Keratinocyte (primary cell): ENCODE measurements at regions not wholly inside any gene's neighbourhood (a gene's known extent, or its start where the extent isn't known, plus 50 kb on each side); places are given as distances from the start of the nearest gene placed in this dataset.

Source experiments
- DNase-seq: peaks from one replicate; pipeline ENCODE4 v3.0.0-alpha.2; 2011; ENCODE audit warnings: low read depth, missing footprints, low spot score
- FAIRE-seq: peaks from 2 replicates; lab custom pipeline; 2011; peaks lifted over from hg19 to GRCh38; lab: Jason Lieb, UNC
- H2AFZ ChIP-seq: 2 replicates; pipeline ENCODE4 v1.6.0; 2012; ENCODE audit warnings: low read length, control low read depth, inconsistent platforms; ENCODE audit not compliant: control insufficient read depth
- H3K27ac ChIP-seq: 2 replicates; pipeline ENCODE4 v1.5.1; 2011; ENCODE audit warnings: low read length; ENCODE audit not compliant: control insufficient read depth, insufficient read depth
- H3K27me3 ChIP-seq: 3 replicates; pipeline ENCODE4 v1.6.0; 2011; ENCODE audit warnings: low read length; ENCODE audit not compliant: control insufficient read depth, insufficient read depth; ENCODE audit errors: extremely low read depth
- H3K36me3 ChIP-seq, 2 experiments: 2 replicates in 1 of 2; 3 replicates in 1 of 2; pipeline ENCODE4 v1.5.1; 2011; ENCODE audit warnings: low read length in 2 of 2, mild to moderate bottlenecking in 1 of 2; ENCODE audit not compliant: control insufficient read depth in 2 of 2, insufficient read depth in 2 of 2; ENCODE audit errors: extremely low read depth in 1 of 2
- H3K4me1 ChIP-seq: 3 replicates; pipeline ENCODE4 v1.5.1; 2011; ENCODE audit warnings: low read length; ENCODE audit not compliant: control insufficient read depth, insufficient read depth; ENCODE audit errors: extremely low read depth
- H3K4me2 ChIP-seq: 3 replicates; pipeline ENCODE4 v1.6.0; 2011; ENCODE audit warnings: low read depth, low read length; ENCODE audit not compliant: control insufficient read depth, insufficient read depth; ENCODE audit errors: extremely low read depth
- H3K4me3 ChIP-seq, 3 experiments: fragments of 200-600 bp in 1 of 3; sonication (generic) in 1 of 3; 2 replicates in 2 of 3; 3 replicates in 1 of 3; pipeline ENCODE4 v1.5.1; 2011 to 2016; ENCODE audit warnings: low read length in 3 of 3, mild to moderate bottlenecking in 3 of 3, control low read depth in 2 of 3, inconsistent platforms in 1 of 3, low read depth in 1 of 3, mixed read lengths in 1 of 3, mixed run types in 1 of 3, moderate library complexity in 1 of 3; ENCODE audit not compliant: control insufficient read depth in 2 of 3, insufficient read depth in 2 of 3; ENCODE audit errors: extremely low read depth in 1 of 3
- H3K79me2 ChIP-seq: 2 replicates; pipeline ENCODE4 v1.6.0; 2012; ENCODE audit warnings: low read length; ENCODE audit not compliant: control insufficient read depth, insufficient read depth
- H3K9ac ChIP-seq: 3 replicates; pipeline ENCODE4 v1.6.0; 2011; ENCODE audit warnings: low read length; ENCODE audit not compliant: control insufficient read depth, insufficient read depth; ENCODE audit errors: extremely low read depth
- H3K9me1 ChIP-seq: 3 replicates; pipeline ENCODE4 v1.6.0; 2011; ENCODE audit warnings: low read length; ENCODE audit not compliant: control insufficient read depth, insufficient read depth; ENCODE audit errors: extremely low read depth
- H3K9me3 ChIP-seq: 2 replicates; pipeline ENCODE4 v1.5.1; 2012; ENCODE audit warnings: low read depth, low read length; ENCODE audit not compliant: control insufficient read depth
- H4K20me1 ChIP-seq: 3 replicates; pipeline ENCODE4 v1.6.0; 2011; ENCODE audit warnings: low read length; ENCODE audit not compliant: control insufficient read depth, insufficient read depth; ENCODE audit errors: extremely low read depth
- CTCF ChIP-seq, 3 experiments: IDR thresholded peaks in 1 of 3; conservative IDR thresholded peaks in 1 of 3; optimal IDR thresholded peaks in 1 of 3; 2 replicates in 2 of 3; 3 replicates in 1 of 3; pipeline versions ENCODE3 to v1.5.1; 2011; ENCODE audit warnings: low read length in 3 of 3, mild to moderate bottlenecking in 3 of 3, moderate library complexity in 2 of 3, control low read depth in 1 of 3, inconsistent platforms in 1 of 3; ENCODE audit not compliant: insufficient read depth in 2 of 3; ENCODE audit errors: extremely low read depth in 1 of 3
- EZH2 ChIP-seq: IDR thresholded peaks from one replicate; pipeline ENCODE4 v1.6.1; 2012; ENCODE audit warnings: inconsistent platforms, mild to moderate bottlenecking, low read length, moderate library complexity
- dilution Hi-C: fragments of 300-500 bp; cut with MboI; formaldehyde crosslinking; loops from one replicate; pipeline ENCODE4 v1.7.0; 2020; ENCODE audit warnings: low sequenced_read_pairs; ENCODE audit not compliant: extremely low pct_ligation_motif_present

DNA sequence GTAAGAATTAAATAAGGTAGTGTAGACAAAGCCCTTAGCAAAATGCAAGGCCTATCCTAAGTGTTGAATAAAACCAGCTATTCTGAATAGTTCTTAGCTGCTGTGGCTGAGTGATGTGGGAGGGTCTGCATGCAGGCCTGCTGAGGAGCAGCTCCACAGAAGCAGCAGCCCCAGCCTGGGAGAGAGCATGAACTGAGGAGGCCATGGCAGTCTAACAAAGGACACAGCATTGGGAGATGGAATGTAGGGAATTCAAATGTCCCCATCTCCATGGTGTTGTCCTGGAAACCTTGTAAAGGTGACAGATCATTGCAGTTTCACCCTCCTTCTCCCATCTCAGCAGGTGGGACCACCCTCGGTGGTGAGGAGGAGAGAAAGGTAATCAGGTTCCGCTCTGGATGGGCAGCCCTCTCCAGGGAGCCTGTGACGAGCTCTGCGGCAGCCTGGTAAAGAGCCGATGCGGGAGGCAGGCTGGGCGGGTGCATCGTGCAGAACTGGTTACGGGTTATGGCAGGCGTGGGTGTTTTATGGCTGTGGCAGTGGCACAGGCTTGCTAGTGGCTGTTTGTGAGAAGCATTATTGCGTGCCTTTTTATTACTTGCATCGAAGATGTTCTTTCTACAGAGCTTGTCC, 199.9 kb upstream of the GLRA1 start:
- Histone ChIP-seq H3K9ac (no peak overlapping the region), H4K20me1 (no peaks in the 10 kb centered on the region), H2AFZ (no peak overlapping the region), H3K27me3 (no peaks in the 10 kb centered on the region), H3K4me2 (no peak overlapping the region), H3K36me3 (no peaks in the 10 kb centered on the region), H3K9me3 (no peaks in the 10 kb centered on the region), H3K9me1 (no peaks in the 10 kb centered on the region), H3K79me2 (no peaks in the 10 kb centered on the region), H3K4me3 (no peak overlapping the region), H3K27ac (no peak overlapping the region), H3K4me1 (no peaks in the 10 kb centered on the region)
- dilution Hi-C loops: loop anchor here (25.0 kb wide), 1 partner anchor 287 kb away; no protein-coding TSS in a partner anchor
- FAIRE-seq (no peak), DNase-seq (no peak)
- TF ChIP-seq EZH2: no peak
- no peak for TF ChIP-seq CTCF (optimal IDR thresholded peaks at IDR 0.05 in 1 of 3, IDR thresholded peaks at IDR 0.05 in 1 of 3, conservative IDR thresholded peaks at IDR 0.05 in 1 of 3; ENCODE audit: extremely low read depth in 1 of 3, insufficient read depth in 2 of 3, low read length in 3 of 3)

DNA sequence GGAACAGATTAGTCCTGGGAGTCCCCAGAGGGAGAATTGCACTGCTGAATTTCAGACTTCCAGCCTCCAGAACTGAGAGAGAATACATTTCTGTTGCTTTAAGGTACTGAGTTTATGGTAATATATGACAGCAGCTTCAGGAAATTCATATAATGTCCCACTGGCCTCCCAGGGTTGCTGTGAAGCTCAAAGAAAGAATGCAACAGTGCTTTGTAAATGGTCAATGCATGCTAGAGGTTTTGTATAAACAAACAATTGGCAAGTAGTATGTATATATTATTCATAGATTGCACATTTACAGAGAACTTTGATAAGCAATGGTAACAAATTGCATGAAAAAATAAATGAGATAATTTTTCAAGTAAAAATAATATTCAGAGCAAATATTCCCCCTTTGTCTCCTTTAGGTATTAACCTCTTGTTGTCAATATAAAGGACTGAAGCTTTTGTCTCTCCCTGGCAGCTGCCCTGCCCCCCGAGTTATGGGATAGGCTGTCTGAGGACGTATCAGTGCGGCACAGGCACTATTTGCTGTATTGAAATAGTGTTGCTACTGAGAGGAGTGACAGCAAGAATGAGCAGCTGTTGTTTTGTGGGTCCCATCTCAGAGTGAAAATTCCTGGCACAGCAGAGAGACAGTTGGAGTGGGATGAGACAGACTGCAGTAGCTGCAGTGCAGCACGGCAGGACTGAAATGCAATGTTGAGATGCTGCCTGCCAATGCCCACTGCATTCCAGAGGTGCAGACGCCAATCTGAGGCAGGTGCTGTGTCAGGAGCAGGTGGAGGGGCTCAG, 194.2 kb upstream of the GLRA1 start:
- FAIRE-seq (no peak), DNase-seq (no peak)
- no peak overlapping the region for H3K4me3 ChIP-seq
- H2AFZ ChIP-seq: no peak overlapping the region
- H3K9ac ChIP-seq: no peak overlapping the region
- no peaks in the 10 kb centered on the region for H3K9me1 ChIP-seq
- no peaks in the 10 kb centered on the region for H3K36me3 ChIP-seq
- no peaks in the 10 kb centered on the region for H3K27me3 ChIP-seq
- no peak overlapping the region for H3K27ac ChIP-seq
- no peaks in the 10 kb centered on the region for H3K4me1 ChIP-seq
- no peak overlapping the region for H3K4me2 ChIP-seq
- H4K20me1 ChIP-seq: no peaks in the 10 kb centered on the region
- dilution Hi-C loops: no loop called here
- TF ChIP-seq CTCF (optimal IDR thresholded peaks at IDR 0.05 in 1 of 3, IDR thresholded peaks at IDR 0.05 in 1 of 3, conservative IDR thresholded peaks at IDR 0.05 in 1 of 3; ENCODE audit: extremely low read depth in 1 of 3, insufficient read depth in 2 of 3, low read length in 3 of 3): no peak
- TF ChIP-seq EZH2: no peak
- no peaks in the 10 kb centered on the region for H3K9me3 ChIP-seq
- no peaks in the 10 kb centered on the region for H3K79me2 ChIP-seq
